Keratinocyte (primary cell): ENCODE measurements at regions not wholly inside any gene's neighbourhood (a gene's known extent, or its start where the extent isn't known, plus 50 kb on each side); places are given as distances from the start of the nearest gene placed in this dataset.

Source experiments
- DNase-seq: peaks from one replicate; pipeline ENCODE4 v3.0.0-alpha.2; 2011; ENCODE audit warnings: low read depth, missing footprints, low spot score
- FAIRE-seq: peaks from 2 replicates; lab custom pipeline; 2011; peaks lifted over from hg19 to GRCh38; lab: Jason Lieb, UNC
- H2AFZ ChIP-seq: 2 replicates; pipeline ENCODE4 v1.6.0; 2012; ENCODE audit warnings: low read length, control low read depth, inconsistent platforms; ENCODE audit not compliant: control insufficient read depth
- H3K27ac ChIP-seq: 2 replicates; pipeline ENCODE4 v1.5.1; 2011; ENCODE audit warnings: low read length; ENCODE audit not compliant: control insufficient read depth, insufficient read depth
- H3K27me3 ChIP-seq: 3 replicates; pipeline ENCODE4 v1.6.0; 2011; ENCODE audit warnings: low read length; ENCODE audit not compliant: control insufficient read depth, insufficient read depth; ENCODE audit errors: extremely low read depth
- H3K36me3 ChIP-seq, 2 experiments: 2 replicates in 1 of 2; 3 replicates in 1 of 2; pipeline ENCODE4 v1.5.1; 2011; ENCODE audit warnings: low read length in 2 of 2, mild to moderate bottlenecking in 1 of 2; ENCODE audit not compliant: control insufficient read depth in 2 of 2, insufficient read depth in 2 of 2; ENCODE audit errors: extremely low read depth in 1 of 2
- H3K4me1 ChIP-seq: 3 replicates; pipeline ENCODE4 v1.5.1; 2011; ENCODE audit warnings: low read length; ENCODE audit not compliant: control insufficient read depth, insufficient read depth; ENCODE audit errors: extremely low read depth
- H3K4me2 ChIP-seq: 3 replicates; pipeline ENCODE4 v1.6.0; 2011; ENCODE audit warnings: low read depth, low read length; ENCODE audit not compliant: control insufficient read depth, insufficient read depth; ENCODE audit errors: extremely low read depth
- H3K4me3 ChIP-seq, 3 experiments: fragments of 200-600 bp in 1 of 3; sonication (generic) in 1 of 3; 2 replicates in 2 of 3; 3 replicates in 1 of 3; pipeline ENCODE4 v1.5.1; 2011 to 2016; ENCODE audit warnings: low read length in 3 of 3, mild to moderate bottlenecking in 3 of 3, control low read depth in 2 of 3, inconsistent platforms in 1 of 3, low read depth in 1 of 3, mixed read lengths in 1 of 3, mixed run types in 1 of 3, moderate library complexity in 1 of 3; ENCODE audit not compliant: control insufficient read depth in 2 of 3, insufficient read depth in 2 of 3; ENCODE audit errors: extremely low read depth in 1 of 3
- H3K79me2 ChIP-seq: 2 replicates; pipeline ENCODE4 v1.6.0; 2012; ENCODE audit warnings: low read length; ENCODE audit not compliant: control insufficient read depth, insufficient read depth
- H3K9ac ChIP-seq: 3 replicates; pipeline ENCODE4 v1.6.0; 2011; ENCODE audit warnings: low read length; ENCODE audit not compliant: control insufficient read depth, insufficient read depth; ENCODE audit errors: extremely low read depth
- H3K9me1 ChIP-seq: 3 replicates; pipeline ENCODE4 v1.6.0; 2011; ENCODE audit warnings: low read length; ENCODE audit not compliant: control insufficient read depth, insufficient read depth; ENCODE audit errors: extremely low read depth
- H3K9me3 ChIP-seq: 2 replicates; pipeline ENCODE4 v1.5.1; 2012; ENCODE audit warnings: low read depth, low read length; ENCODE audit not compliant: control insufficient read depth
- H4K20me1 ChIP-seq: 3 replicates; pipeline ENCODE4 v1.6.0; 2011; ENCODE audit warnings: low read length; ENCODE audit not compliant: control insufficient read depth, insufficient read depth; ENCODE audit errors: extremely low read depth
- CTCF ChIP-seq, 3 experiments: IDR thresholded peaks in 1 of 3; conservative IDR thresholded peaks in 1 of 3; optimal IDR thresholded peaks in 1 of 3; 2 replicates in 2 of 3; 3 replicates in 1 of 3; pipeline versions ENCODE3 to v1.5.1; 2011; ENCODE audit warnings: low read length in 3 of 3, mild to moderate bottlenecking in 3 of 3, moderate library complexity in 2 of 3, control low read depth in 1 of 3, inconsistent platforms in 1 of 3; ENCODE audit not compliant: insufficient read depth in 2 of 3; ENCODE audit errors: extremely low read depth in 1 of 3
- EZH2 ChIP-seq: IDR thresholded peaks from one replicate; pipeline ENCODE4 v1.6.1; 2012; ENCODE audit warnings: inconsistent platforms, mild to moderate bottlenecking, low read length, moderate library complexity
- dilution Hi-C: fragments of 300-500 bp; cut with MboI; formaldehyde crosslinking; loops from one replicate; pipeline ENCODE4 v1.7.0; 2020; ENCODE audit warnings: low sequenced_read_pairs; ENCODE audit not compliant: extremely low pct_ligation_motif_present

GRCh38 chr4:181018913-181019312 lies 1224.3 kb upstream of the TENM3 start:
- Histone ChIP-seq H4K20me1 (no peaks in the 10 kb centered on the region), H3K79me2 (no peaks in the 10 kb centered on the region), H3K27me3 (no peaks in the 10 kb centered on the region), H3K4me1 (no peaks in the 10 kb centered on the region), H3K4me2 (no peak overlapping the region), H3K4me3 (no peak overlapping the region), H3K9me1 (no peaks in the 10 kb centered on the region), H3K9ac (no peak overlapping the region), H3K9me3 (no peaks in the 10 kb centered on the region), H3K27ac (no peak overlapping the region), H3K36me3 (no peaks in the 10 kb centered on the region), H2AFZ (no peak overlapping the region)
- no peak for TF ChIP-seq CTCF (optimal IDR thresholded peaks at IDR 0.05 in 1 of 3, IDR thresholded peaks at IDR 0.05 in 1 of 3, conservative IDR thresholded peaks at IDR 0.05 in 1 of 3; ENCODE audit: extremely low read depth in 1 of 3, insufficient read depth in 2 of 3, low read length in 3 of 3)
- no peak for TF ChIP-seq EZH2
- no peak for FAIRE-seq
- dilution Hi-C loops: no loop called here
- DNase-seq: no peak

- Histone ChIP-seq H3K9ac (no peak overlapping the region), H3K4me2 (no peak overlapping the region), H4K20me1 (no peaks in the 10 kb centered on the region), H3K4me3 (no peak overlapping the region), H3K27me3 (no peaks in the 10 kb centered on the region), H3K79me2 (no peaks in the 10 kb centered on the region), H3K27ac (no peak overlapping the region), H2AFZ (no peak overlapping the region), H3K9me3 (no peaks in the 10 kb centered on the region), H3K36me3 (no peaks in the 10 kb centered on the region), H3K9me1 (no peaks in the 10 kb centered on the region), H3K4me1 (no peaks in the 10 kb centered on the region)
- TF ChIP-seq CTCF (optimal IDR thresholded peaks at IDR 0.05 in 1 of 3, IDR thresholded peaks at IDR 0.05 in 1 of 3, conservative IDR thresholded peaks at IDR 0.05 in 1 of 3; ENCODE audit: extremely low read depth in 1 of 3, insufficient read depth in 2 of 3, low read length in 3 of 3) (no peak), EZH2 (no peak)
- dilution Hi-C loops: no loop called here
- DNase-seq (no peak), FAIRE-seq (no peak)
Observed at GRCh38 chr4:181020456-181020855, 1222.7 kb upstream of the TENM3 start.
